H1 (cell line): ENCODE measurements at regions not wholly inside any gene's neighbourhood (a gene's known extent, or its start where the extent isn't known, plus 50 kb on each side); places are given as distances from the start of the nearest gene placed in this dataset.

Experiments
- CTCF ChIA-PET: fragments of 300-600 bp; sonication (Branson Sonifier 250); formaldehyde crosslinking; loops from one replicate; lab custom pipeline; 2021; ENCODE audit not compliant: partially characterized antibody; lab: Charles Lee
- POLR2A ChIA-PET: fragments of 300-600 bp; sonication (Branson Sonifier 250); formaldehyde crosslinking; loops from one replicate; lab custom pipeline; 2021; ENCODE audit warnings: inconsistent platforms; ENCODE audit not compliant: partially characterized antibody; lab: Charles Lee
- DNase-seq, 2 experiments: peaks; one replicate each; pipeline versions ENCODE4 v3.0.0 to v3.0.0-alpha.2; 2010 to 2022; ENCODE audit warnings: low spot score in 2 of 2, low read depth in 1 of 2, mixed read lengths in 1 of 2
- FAIRE-seq: peaks from 2 replicates; lab custom pipeline; 2011; peaks lifted over from hg19 to GRCh38; lab: Jason Lieb, UNC
- H2AFZ ChIP-seq: 2 replicates; pipeline ENCODE4 v1.8.1; 2012; ENCODE audit warnings: low read length, inconsistent platforms
- H2AK5ac ChIP-seq: 2 replicates; pipeline ENCODE4 v1.6.1; 2013; ENCODE audit warnings: low read depth, low read length
- H2BK120ac ChIP-seq: replicated peaks from 2 replicates; pipeline ENCODE3; 2013; ENCODE audit warnings: low read depth, low read length, inconsistent platforms
- H2BK12ac ChIP-seq: 2 replicates; pipeline ENCODE4 v1.6.1; 2013; ENCODE audit warnings: low read depth, low read length
- H2BK15ac ChIP-seq: 2 replicates; pipeline ENCODE4 v1.6.1; 2013; ENCODE audit warnings: low read length
- H2BK20ac ChIP-seq: 2 replicates; pipeline ENCODE4 v1.6.1; 2013; ENCODE audit warnings: low read length
- H2BK5ac ChIP-seq: 2 replicates; pipeline ENCODE4 v1.6.1; 2013; ENCODE audit warnings: low read depth, low read length
- H3K14ac ChIP-seq: 2 replicates; pipeline ENCODE4 v1.6.1; 2013; ENCODE audit warnings: inconsistent platforms; ENCODE audit not compliant: insufficient read length
- H3K18ac ChIP-seq: 2 replicates; pipeline ENCODE4 v1.6.1; 2013; ENCODE audit warnings: low read length; ENCODE audit errors: extremely low read depth
- H3K23ac ChIP-seq: 2 replicates; pipeline ENCODE4 v1.6.1; 2013; ENCODE audit warnings: inconsistent platforms; ENCODE audit not compliant: insufficient read length
- H3K23me2 ChIP-seq: 2 replicates; pipeline ENCODE4 v1.6.1; 2013; ENCODE audit warnings: low read depth, low read length
- H3K27ac ChIP-seq: 2 replicates; pipeline ENCODE4 v1.6.1; 2011; ENCODE audit warnings: low read depth, low read length, inconsistent platforms
- H3K27me3 ChIP-seq, 4 experiments: replicated peaks in 1 of 4; 1 replicate in 1 of 4; 2 replicates in 3 of 4; pipeline versions ENCODE4 v1.6.1 to v1.8.1; 2011 to 2013; ENCODE audit warnings: low read length in 3 of 4, mild to moderate bottlenecking in 3 of 4, inconsistent platforms in 2 of 4, mixed read lengths in 2 of 4, moderate library complexity in 1 of 4; ENCODE audit not compliant: control insufficient read depth in 3 of 4, insufficient read depth in 3 of 4; ENCODE audit errors: extremely low read depth in 1 of 4
- H3K36me3 ChIP-seq, 4 experiments: 2 replicates each; pipeline versions ENCODE4 v1.6.1 to v1.8.1; 2011 to 2013; ENCODE audit warnings: mild to moderate bottlenecking in 4 of 4, low read length in 3 of 4, moderate library complexity in 2 of 4, control low read depth in 1 of 4, inconsistent platforms in 1 of 4; ENCODE audit not compliant: insufficient read depth in 4 of 4, control insufficient read depth in 2 of 4
- H3K4ac ChIP-seq: replicated peaks from 2 replicates; pipeline ENCODE3; 2013; ENCODE audit warnings: low read length, low read depth, mixed read lengths, inconsistent platforms; ENCODE audit not compliant: insufficient read length
- H3K4me1 ChIP-seq, 4 experiments: replicated peaks in 1 of 4; 1 replicate in 1 of 4; 2 replicates in 3 of 4; pipeline versions ENCODE4 v1.6.1 to v1.8.1; 2011 to 2013; ENCODE audit warnings: low read length in 3 of 4, inconsistent platforms in 2 of 4, mixed read lengths in 1 of 4; ENCODE audit not compliant: insufficient read depth in 4 of 4, control insufficient read depth in 3 of 4
- H3K4me2 ChIP-seq, 2 experiments: 2 replicates each; pipeline versions ENCODE4 v1.6.1 to v1.8.1; 2011 to 2013; ENCODE audit warnings: low read depth in 2 of 2, low read length in 2 of 2, control low read depth in 1 of 2, inconsistent platforms in 1 of 2, mild to moderate bottlenecking in 1 of 2; ENCODE audit not compliant: insufficient read depth in 1 of 2
- H3K4me3 ChIP-seq, 4 experiments: fragments of 200-600, 300-600 bp in 1 of 4; sonication (generic), shearing (Covaris generic), sonication (Bioruptor Twin) in 1 of 4; 2 replicates each; pipeline versions ENCODE4 v1.5.1 to v1.8.1; 2011 to 2016; ENCODE audit warnings: low read length in 4 of 4, low read depth in 3 of 4, control low read depth in 2 of 4, inconsistent platforms in 2 of 4, mild to moderate bottlenecking in 2 of 4, mixed read lengths in 1 of 4, moderate library complexity in 1 of 4; ENCODE audit not compliant: insufficient read depth in 2 of 4; ENCODE audit errors: extremely low read depth in 1 of 4
- H3K56ac ChIP-seq: replicated peaks from 2 replicates; pipeline ENCODE3; 2013; ENCODE audit warnings: low read depth, mild to moderate bottlenecking, mixed read lengths, low read length, inconsistent platforms; ENCODE audit not compliant: insufficient read length
- H3K79me1 ChIP-seq: 2 replicates; pipeline ENCODE4 v1.6.1; 2013; ENCODE audit warnings: low read depth, low read length, control low read depth
- H3K79me2 ChIP-seq, 2 experiments: 2 replicates each; pipeline versions ENCODE4 v1.6.1 to v1.8.1; 2012 to 2013; ENCODE audit warnings: low read length in 2 of 2, mild to moderate bottlenecking in 2 of 2, inconsistent platforms in 1 of 2; ENCODE audit not compliant: insufficient read depth in 2 of 2, control insufficient read depth in 1 of 2
- H3K9ac ChIP-seq, 4 experiments: replicated peaks in 1 of 4; 1 replicate in 1 of 4; 2 replicates in 3 of 4; pipeline versions ENCODE4 v1.6.1 to v1.8.1; 2011 to 2013; ENCODE audit warnings: low read depth in 3 of 4, low read length in 3 of 4, control low read depth in 2 of 4, mild to moderate bottlenecking in 2 of 4, moderate library complexity in 2 of 4, inconsistent platforms in 1 of 4; ENCODE audit errors: extremely low read depth in 1 of 4
- H3K9me3 ChIP-seq, 2 experiments: 2 replicates each; pipeline versions ENCODE4 v1.6.1 to v1.8.1; 2012 to 2013; ENCODE audit warnings: mild to moderate bottlenecking in 2 of 2, moderate library complexity in 2 of 2, control low read depth in 1 of 2, inconsistent platforms in 1 of 2, low read depth in 1 of 2, low read length in 1 of 2, mixed read lengths in 1 of 2; ENCODE audit not compliant: insufficient read depth in 2 of 2
- H4K20me1 ChIP-seq, 2 experiments: replicated peaks in 1 of 2; 2 replicates each; pipeline versions ENCODE3 to v1.8.1; 2011 to 2013; ENCODE audit warnings: inconsistent platforms in 2 of 2, low read length in 2 of 2, mild to moderate bottlenecking in 1 of 2; ENCODE audit not compliant: insufficient read depth in 2 of 2, control insufficient read depth in 1 of 2
- H4K5ac ChIP-seq: 2 replicates; pipeline ENCODE4 v1.6.1; 2013; ENCODE audit warnings: low read length, low read depth, mixed read lengths, inconsistent platforms; ENCODE audit not compliant: insufficient read length
- H4K8ac ChIP-seq: 2 replicates; pipeline ENCODE4 v1.8.0; 2013; ENCODE audit warnings: mild to moderate bottlenecking, moderate library complexity, low read length, inconsistent platforms; ENCODE audit not compliant: insufficient read depth; ENCODE audit errors: extremely low read depth
- H4K91ac ChIP-seq: replicated peaks from 2 replicates; pipeline ENCODE3; 2013; ENCODE audit warnings: low read length, mixed read lengths, inconsistent platforms; ENCODE audit not compliant: insufficient read length
- ASH2L ChIP-seq: fragments of 200-600, 300-600 bp; sonication (generic); IDR thresholded peaks from one replicate; pipeline ENCODE4 v1.7.1; 2017; ENCODE audit warnings: low read length
- BRCA1 ChIP-seq: IDR thresholded peaks from 2 replicates; pipeline ENCODE4 v1.6.1; 2012; ENCODE audit warnings: low read depth, low read length, improper control_type of control experiment
- GABPA ChIP-seq: IDR thresholded peaks from 2 replicates; pipeline ENCODE4 v1.6.1; 2011; ENCODE audit warnings: mild to moderate bottlenecking, low read length, moderate library complexity, borderline replicate concordance; ENCODE audit not compliant: insufficient read depth
- HDAC2 ChIP-seq, 2 experiments: fragments of 300-600 bp in 1 of 2; sonication (generic) in 1 of 2; IDR thresholded peaks; 2 replicates each; pipeline ENCODE4 v1.6.1; 2011 to 2012; ENCODE audit warnings: low read depth in 2 of 2, low read length in 2 of 2, mild to moderate bottlenecking in 2 of 2, moderate library complexity in 2 of 2, borderline replicate concordance in 1 of 2, inconsistent platforms in 1 of 2
- NANOG ChIP-seq: IDR thresholded peaks from 2 replicates; pipeline ENCODE4 v1.6.1; 2011; ENCODE audit warnings: low read length, low read depth, mild to moderate bottlenecking, inconsistent platforms; ENCODE audit not compliant: insufficient read depth, poor library complexity, severe bottlenecking
- NRF1 ChIP-seq: IDR thresholded peaks from 2 replicates; pipeline ENCODE4 v1.6.1; 2011; ENCODE audit warnings: mild to moderate bottlenecking, low read depth, low read length, improper control_type of control experiment
- RAD21 ChIP-seq, 2 experiments: IDR thresholded peaks in 1 of 2; conservative IDR thresholded peaks in 1 of 2; 2 replicates each; pipeline ENCODE4 v1.6.1; 2011; ENCODE audit warnings: low read depth in 2 of 2, low read length in 2 of 2, improper control_type of control experiment in 1 of 2, inconsistent platforms in 1 of 2, mild to moderate bottlenecking in 1 of 2, moderate library complexity in 1 of 2
- SAP30 ChIP-seq: fragments of 300-600 bp; sonication (generic); IDR thresholded peaks from 2 replicates; pipeline ENCODE4 v1.7.1; 2012; ENCODE audit warnings: low read length, moderate library complexity, mild to moderate bottlenecking, inconsistent platforms; ENCODE audit not compliant: insufficient read depth, insufficient replicate concordance
- SIRT6 ChIP-seq: IDR thresholded peaks from one replicate; pipeline ENCODE4 v1.7.1; 2012; ENCODE audit warnings: low read length, inconsistent platforms
- SP1 ChIP-seq: IDR thresholded peaks from 2 replicates; pipeline ENCODE4 v1.6.1; 2011; ENCODE audit warnings: low read depth, low read length
- SRF ChIP-seq: IDR thresholded peaks from 2 replicates; pipeline ENCODE4 v1.6.1; 2011; ENCODE audit warnings: mild to moderate bottlenecking, low read depth, low read length, moderate library complexity
- WGBS, 2 experiments: shearing (Covaris generic) in 1 of 2; methylation state at CpG; one replicate each; pipeline versions ENCODE4 v1.1.6 to v1.1.7; 2013 to 2015; ENCODE audit warnings: low lambda C conversion rate in 2 of 2, mixed read lengths in 2 of 2, inconsistent platforms in 1 of 2, low coverage in 1 of 2, missing lambda C conversion rate in 1 of 2; ENCODE audit not compliant: insufficient replicate concordance in 2 of 2, insufficient coverage in 1 of 2, insufficient read length in 1 of 2; ENCODE audit errors: extremely low coverage in 1 of 2, missing lambda C conversion rate in 1 of 2; 5-methylcytosine and 5-hydroxymethylcytosine counted together
- TF ChIP-seq, protein P1 (sequence below): IDR thresholded peaks from 2 replicates; pipeline ENCODE4 v1.6.1; 2011; ENCODE audit warnings: low read length, improper control_type of control experiment

- POLR2A ChIA-PET = no interaction called here
- Histone ChIP-seq H3K4me1 (no peaks in the 10 kb centered on the region), H2BK120ac (no peak overlapping the region), H3K23ac (no peak overlapping the region), H3K9me3 (no peaks in the 10 kb centered on the region), H4K20me1 (no peaks in the 10 kb centered on the region), H4K5ac (no peak overlapping the region), H3K27me3 (no peaks in the 10 kb centered on the region), H3K4me2 (no peak overlapping the region), H4K8ac (no peak overlapping the region), H3K4me3 (no peak overlapping the region), H3K79me2 (no peaks in the 10 kb centered on the region), H3K27ac (no peak overlapping the region), H3K23me2 (no peaks in the 10 kb centered on the region), H3K36me3 (no peaks in the 10 kb centered on the region), H2BK20ac (no peak overlapping the region), H4K91ac (no peak overlapping the region), H3K56ac (no peak overlapping the region), H2BK15ac (no peak overlapping the region), H3K4ac (no peak overlapping the region), H3K18ac (no peak overlapping the region), H2AK5ac (no peak overlapping the region), H2AFZ (no peak overlapping the region), H2BK12ac (no peak overlapping the region), H3K9ac (no peak overlapping the region), H3K79me1 (no peaks in the 10 kb centered on the region), H2BK5ac (no peak overlapping the region), H3K14ac (no peak overlapping the region)
- 84% methylated on average over 4 of the region's 4 CpGs; no CpG with 5 or more reads in 1 of the 2 experiments for WGBS, 2 experiments
- no peak for FAIRE-seq
- CTCF ChIA-PET = interaction anchor here (1.1 kb wide), 1 partner anchor 100 kb away, joined by 3 read pairs; no protein-coding TSS in a partner anchor
- DNase-seq = no peak
- TF ChIP-seq HDAC2 (IDR thresholded peaks at IDR 0.05; ENCODE audit: borderline replicate concordance in 1 of 2, low read depth in 2 of 2, low read length in 2 of 2) (no peak), SAP30 (no peak), NANOG (no peak), SIRT6 (no peak), SP1 (no peak), GABPA (no peak), NRF1 (no peak), RAD21 (IDR thresholded peaks at IDR 0.05 in 1 of 2, conservative IDR thresholded peaks at IDR 0.05 in 1 of 2; ENCODE audit: low read depth in 2 of 2, low read length in 2 of 2) (no peak), SRF (no peak), BRCA1 (no peak), ASH2L (no peak)
- TF ChIP-seq, protein P1, sequence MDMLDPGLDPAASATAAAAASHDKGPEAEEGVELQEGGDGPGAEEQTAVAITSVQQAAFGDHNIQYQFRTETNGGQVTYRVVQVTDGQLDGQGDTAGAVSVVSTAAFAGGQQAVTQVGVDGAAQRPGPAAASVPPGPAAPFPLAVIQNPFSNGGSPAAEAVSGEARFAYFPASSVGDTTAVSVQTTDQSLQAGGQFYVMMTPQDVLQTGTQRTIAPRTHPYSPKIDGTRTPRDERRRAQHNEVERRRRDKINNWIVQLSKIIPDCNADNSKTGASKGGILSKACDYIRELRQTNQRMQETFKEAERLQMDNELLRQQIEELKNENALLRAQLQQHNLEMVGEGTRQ = no peak
These were observed 346.3 kb downstream of the FBXW7 start for GRCh38 chr4:152189451-152190179.
